CD4-positive, alpha-beta T cell (primary cell): ENCODE measurements at regions not wholly inside any gene's neighbourhood (a gene's known extent, or its start where the extent isn't known, plus 50 kb on each side); places are given as distances from the start of the nearest gene placed in this dataset.

ENCODE experiments used
- ATAC-seq: fragments of 200-7000 bp; cut with Tn5 transposase; one replicate; pipeline ENCODE4 v1.10.0; 2022; ENCODE audit warnings: mild to moderate bottlenecking; ENCODE audit not compliant: poor library complexity
- CTCF ChIA-PET: fragments of 350-600 bp; sonication (Branson Sonifier 250); formaldehyde crosslinking; loops from one replicate; lab custom pipeline; 2021; ENCODE audit warnings: antibody characterized with exemption, inconsistent platforms; lab: Charles Lee
- POLR2A ChIA-PET: fragments of 350-600 bp; sonication (Branson Sonifier 250); formaldehyde crosslinking; loops from one replicate; lab custom pipeline; 2021; ENCODE audit warnings: antibody characterized with exemption, inconsistent platforms; lab: Charles Lee
- DNase-seq, 14 experiments: peaks; one replicate each; pipeline ENCODE4 v3.0.0-alpha.2; 2013 to 2020; ENCODE audit warnings: mixed read lengths in 2 of 14
- H3K27ac ChIP-seq, 2 donors: one replicate each; pipeline versions ENCODE4 v1.5.1 to v1.7.0; 2013; ENCODE audit warnings: low read length in 2 of 2, low read depth in 1 of 2, mild to moderate bottlenecking in 1 of 2
- H3K27me3 ChIP-seq, 2 experiments: 1 replicate in 1 of 2; 2 replicates in 1 of 2; pipeline versions ENCODE4 v1.6.1 to v1.7.0; 2013; ENCODE audit warnings: low read length in 2 of 2, control low read depth in 1 of 2, mild to moderate bottlenecking in 1 of 2, moderate library complexity in 1 of 2; ENCODE audit not compliant: insufficient read depth in 2 of 2, control insufficient read depth in 1 of 2
- H3K36me3 ChIP-seq: one replicate; pipeline ENCODE4 v1.6.1; 2013; ENCODE audit warnings: low read length, control low read depth; ENCODE audit not compliant: insufficient read depth
- H3K4me1 ChIP-seq: one replicate; pipeline ENCODE4 v1.6.1; 2013; ENCODE audit warnings: low read length, control low read depth; ENCODE audit not compliant: insufficient read depth
- H3K4me3 ChIP-seq: one replicate; pipeline ENCODE4 v1.5.1; 2013; ENCODE audit warnings: mild to moderate bottlenecking, low read length, moderate library complexity
- H3K9me3 ChIP-seq, 2 experiments: 1 replicate in 1 of 2; 2 replicates in 1 of 2; pipeline versions ENCODE4 v1.6.1 to v1.7.0; 2013; ENCODE audit warnings: low read length in 2 of 2, mild to moderate bottlenecking in 2 of 2, control low read depth in 1 of 2, moderate library complexity in 1 of 2; ENCODE audit not compliant: control insufficient read depth in 1 of 2, insufficient read depth in 1 of 2
- H3K27ac Mint-ChIP-seq: one replicate; pipeline ENCODE4 v1.8.0; 2020; ENCODE audit warnings: mixed read lengths
- H3K27me3 Mint-ChIP-seq: one replicate; pipeline ENCODE4 v1.8.0; 2021; ENCODE audit warnings: mixed read lengths
- H3K36me3 Mint-ChIP-seq: one replicate; pipeline ENCODE4 v1.8.0; 2021; ENCODE audit warnings: low read depth, mixed read lengths
- H3K4me1 Mint-ChIP-seq: one replicate; pipeline ENCODE4 v1.8.0; 2021; ENCODE audit warnings: low read depth, mixed read lengths
- H3K4me3 Mint-ChIP-seq: one replicate; pipeline ENCODE4 v1.8.0; 2020; ENCODE audit warnings: mild to moderate bottlenecking, mixed read lengths
- H3K9me3 Mint-ChIP-seq: one replicate; pipeline ENCODE4 v1.8.0; 2020; ENCODE audit warnings: mixed read lengths
- CTCF ChIP-seq: fragments of 200-600 bp; IDR thresholded peaks from one replicate; pipeline ENCODE4 v1.8.0; 2022; ENCODE audit warnings: antibody characterized with exemption, mild to moderate bottlenecking
- intact Hi-C, 2 experiments: fragments of 100-400 bp; cut with DNase I in 1 of 2; cut with micrococcal nuclease in 1 of 2; formaldehyde crosslinking; loops; one replicate each; pipeline versions ENCODE4 v1.15.1 to v1.9.0; 2023 to 2025; cut with DNase I, micrococcal nuclease

- Histone ChIP-seq H3K4me1 (no peaks in the 10 kb centered on the region), H3K27me3 (no peaks in the 10 kb centered on the region), H3K27ac (no peak overlapping the region), H3K4me3 (no peak overlapping the region), H3K36me3 (no peaks in the 10 kb centered on the region), H3K9me3 (no peaks in the 10 kb centered on the region)
- TF ChIP-seq CTCF: no peak
- ChIA-PET CTCF (no interaction called here), POLR2A (no interaction called here)
- no peaks in the 10 kb centered on the region for H3K4me1 Mint-ChIP-seq
- H3K9me3 Mint-ChIP-seq: no peaks in the 10 kb centered on the region
- no peaks in the 10 kb centered on the region for H3K36me3 Mint-ChIP-seq
- intact Hi-C loops: loop anchor here in 1 of 2 experiments (10.0 kb wide), 1 partner anchor 125 kb away; no protein-coding TSS in a partner anchor
- H3K4me3 Mint-ChIP-seq: no peak overlapping the region
- no peak overlapping the region for H3K27ac Mint-ChIP-seq
- H3K27me3 Mint-ChIP-seq: no peaks in the 10 kb centered on the region
- DNase-seq: no peak
- ATAC-seq: no peak
Observed at GRCh38 chr1:228900099-228900885, 165.0 kb downstream of the RHOU start.

GRCh38 chr1:228900886-228901392, 165.7 kb downstream of the RHOU start:
- ChIA-PET POLR2A (no interaction called here), CTCF (no interaction called here)
- no peaks in the 10 kb centered on the region for H3K4me1 ChIP-seq
- H3K27me3 ChIP-seq: no peaks in the 10 kb centered on the region
- Mint-ChIP-seq H3K4me1 (no peaks in the 10 kb centered on the region), H3K36me3 (no peaks in the 10 kb centered on the region), H3K27ac (no peak overlapping the region), H3K4me3 (no peak overlapping the region), H3K27me3 (no peaks in the 10 kb centered on the region), H3K9me3 (no peaks in the 10 kb centered on the region)
- DNase-seq (no peak), ATAC-seq (no peak)
- TF ChIP-seq CTCF: no peak
- H3K4me3 ChIP-seq: no peak overlapping the region
- H3K27ac ChIP-seq: no peak overlapping the region
- intact Hi-C loops: loop anchor here in 1 of 2 experiments (10.0 kb wide), 1 partner anchor 126 kb away; no protein-coding TSS in a partner anchor
- H3K36me3 ChIP-seq: no peaks in the 10 kb centered on the region
- H3K9me3 ChIP-seq: no peaks in the 10 kb centered on the region

GRCh38 chr1:228901936-228902681, 166.8 kb downstream of the RHOU start:
- Mint-ChIP-seq H3K36me3 (no peaks in the 10 kb centered on the region), H3K27me3 (no peaks in the 10 kb centered on the region), H3K27ac (no peak overlapping the region), H3K9me3 (no peaks in the 10 kb centered on the region), H3K4me3 (no peak overlapping the region), H3K4me1 (no peaks in the 10 kb centered on the region)
- no peak for ATAC-seq
- no peak overlapping the region for H3K27ac ChIP-seq
- intact Hi-C loops: loop anchor here in 1 of 2 experiments (10.0 kb wide), 1 partner anchor 127 kb away; no protein-coding TSS in a partner anchor
- H3K27me3 ChIP-seq: no peaks in the 10 kb centered on the region
- no peaks in the 10 kb centered on the region for H3K4me1 ChIP-seq
- DNase-seq: no peak
- ChIA-PET CTCF (no interaction called here), POLR2A (no interaction called here)
- TF ChIP-seq CTCF: no peak
- no peak overlapping the region for H3K4me3 ChIP-seq
- H3K36me3 ChIP-seq: no peaks in the 10 kb centered on the region
- no peaks in the 10 kb centered on the region for H3K9me3 ChIP-seq
